HL-60 (cell line): ENCODE measurements at regions not wholly inside any gene's neighbourhood (a gene's known extent, or its start where the extent isn't known, plus 50 kb on each side); places are given as distances from the start of the nearest gene placed in this dataset.

Source experiments
- POLR2AphosphoS5 ChIP-seq: IDR thresholded peaks from 2 replicates; pipeline ENCODE4 v1.6.1; 2012; ENCODE audit warnings: low read depth
- SPI1 ChIP-seq: IDR thresholded peaks from 2 replicates; pipeline ENCODE4 v1.6.1; 2012; ENCODE audit warnings: low read depth, mild to moderate bottlenecking, borderline replicate concordance
- TF ChIP-seq, protein P1 (sequence below): IDR thresholded peaks from one replicate; pipeline ENCODE4 v1.5.1; 2011; ENCODE audit warnings: low read length, control low read depth, inconsistent platforms; ENCODE audit not compliant: insufficient read depth
- TF ChIP-seq, protein P2 (sequence below): IDR thresholded peaks from 2 replicates; pipeline ENCODE4 v1.6.1; 2012; ENCODE audit warnings: low read depth; ENCODE audit not compliant: insufficient replicate concordance

DNA sequence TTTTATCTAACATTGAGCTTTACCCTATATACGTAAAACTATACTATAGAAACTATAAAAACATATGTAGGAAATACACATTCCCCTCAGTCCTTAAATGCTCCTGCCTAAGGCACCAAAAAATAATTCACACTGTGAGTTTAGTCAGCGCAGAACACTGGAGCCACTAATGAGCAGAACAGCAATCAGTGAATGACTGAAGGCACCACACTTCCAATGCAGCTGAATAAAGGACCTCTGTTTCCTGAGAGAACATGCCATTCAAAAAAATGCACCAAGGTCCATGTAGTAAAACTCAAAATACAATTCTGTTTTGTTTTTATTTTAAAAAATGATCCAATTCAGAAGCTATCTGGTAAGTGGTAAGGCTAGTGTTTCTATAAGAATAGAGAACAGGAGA lies 1280.6 kb upstream of the NRXN1 start:
- TF ChIP-seq, protein P1, sequence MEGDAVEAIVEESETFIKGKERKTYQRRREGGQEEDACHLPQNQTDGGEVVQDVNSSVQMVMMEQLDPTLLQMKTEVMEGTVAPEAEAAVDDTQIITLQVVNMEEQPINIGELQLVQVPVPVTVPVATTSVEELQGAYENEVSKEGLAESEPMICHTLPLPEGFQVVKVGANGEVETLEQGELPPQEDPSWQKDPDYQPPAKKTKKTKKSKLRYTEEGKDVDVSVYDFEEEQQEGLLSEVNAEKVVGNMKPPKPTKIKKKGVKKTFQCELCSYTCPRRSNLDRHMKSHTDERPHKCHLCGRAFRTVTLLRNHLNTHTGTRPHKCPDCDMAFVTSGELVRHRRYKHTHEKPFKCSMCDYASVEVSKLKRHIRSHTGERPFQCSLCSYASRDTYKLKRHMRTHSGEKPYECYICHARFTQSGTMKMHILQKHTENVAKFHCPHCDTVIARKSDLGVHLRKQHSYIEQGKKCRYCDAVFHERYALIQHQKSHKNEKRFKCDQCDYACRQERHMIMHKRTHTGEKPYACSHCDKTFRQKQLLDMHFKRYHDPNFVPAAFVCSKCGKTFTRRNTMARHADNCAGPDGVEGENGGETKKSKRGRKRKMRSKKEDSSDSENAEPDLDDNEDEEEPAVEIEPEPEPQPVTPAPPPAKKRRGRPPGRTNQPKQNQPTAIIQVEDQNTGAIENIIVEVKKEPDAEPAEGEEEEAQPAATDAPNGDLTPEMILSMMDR = no peak
- no peak for TF ChIP-seq POLR2AphosphoS5
- TF ChIP-seq SPI1 = no peak
- TF ChIP-seq, protein P2, sequence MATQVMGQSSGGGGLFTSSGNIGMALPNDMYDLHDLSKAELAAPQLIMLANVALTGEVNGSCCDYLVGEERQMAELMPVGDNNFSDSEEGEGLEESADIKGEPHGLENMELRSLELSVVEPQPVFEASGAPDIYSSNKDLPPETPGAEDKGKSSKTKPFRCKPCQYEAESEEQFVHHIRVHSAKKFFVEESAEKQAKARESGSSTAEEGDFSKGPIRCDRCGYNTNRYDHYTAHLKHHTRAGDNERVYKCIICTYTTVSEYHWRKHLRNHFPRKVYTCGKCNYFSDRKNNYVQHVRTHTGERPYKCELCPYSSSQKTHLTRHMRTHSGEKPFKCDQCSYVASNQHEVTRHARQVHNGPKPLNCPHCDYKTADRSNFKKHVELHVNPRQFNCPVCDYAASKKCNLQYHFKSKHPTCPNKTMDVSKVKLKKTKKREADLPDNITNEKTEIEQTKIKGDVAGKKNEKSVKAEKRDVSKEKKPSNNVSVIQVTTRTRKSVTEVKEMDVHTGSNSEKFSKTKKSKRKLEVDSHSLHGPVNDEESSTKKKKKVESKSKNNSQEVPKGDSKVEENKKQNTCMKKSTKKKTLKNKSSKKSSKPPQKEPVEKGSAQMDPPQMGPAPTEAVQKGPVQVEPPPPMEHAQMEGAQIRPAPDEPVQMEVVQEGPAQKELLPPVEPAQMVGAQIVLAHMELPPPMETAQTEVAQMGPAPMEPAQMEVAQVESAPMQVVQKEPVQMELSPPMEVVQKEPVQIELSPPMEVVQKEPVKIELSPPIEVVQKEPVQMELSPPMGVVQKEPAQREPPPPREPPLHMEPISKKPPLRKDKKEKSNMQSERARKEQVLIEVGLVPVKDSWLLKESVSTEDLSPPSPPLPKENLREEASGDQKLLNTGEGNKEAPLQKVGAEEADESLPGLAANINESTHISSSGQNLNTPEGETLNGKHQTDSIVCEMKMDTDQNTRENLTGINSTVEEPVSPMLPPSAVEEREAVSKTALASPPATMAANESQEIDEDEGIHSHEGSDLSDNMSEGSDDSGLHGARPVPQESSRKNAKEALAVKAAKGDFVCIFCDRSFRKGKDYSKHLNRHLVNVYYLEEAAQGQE = no peak
